MM.1S (cell line): ENCODE measurements at regions not wholly inside any gene's neighbourhood (a gene's known extent, or its start where the extent isn't known, plus 50 kb on each side); places are given as distances from the start of the nearest gene placed in this dataset.

Experiments used
- CTCF ChIP-seq: fragments of 300-600 bp; sonication (generic); IDR thresholded peaks from 2 replicates; pipeline ENCODE4 v1.5.1; 2016; ENCODE audit warnings: antibody characterized with exemption, low read length, mixed read lengths
- EZH2phosphoT487 ChIP-seq: fragments of 300-600 bp; sonication (generic); IDR thresholded peaks from 2 replicates; pipeline ENCODE4 v1.6.1; 2018; ENCODE audit warnings: antibody characterized with exemption, low read length

- TF ChIP-seq CTCF (no peak), EZH2phosphoT487 (no peak)
Observed at GRCh38 chr2:144975881-144976280, 456.0 kb upstream of the ZEB2 start.
